ENCODE measurements at regions not wholly inside any gene's neighbourhood (a gene's known extent, or its start where the extent isn't known, plus 50 kb on each side); places are given as distances from the start of the nearest gene placed in this dataset.
"Not testable (repeated sequence)": the region's sequence is repeated elsewhere in the genome, so short reads cannot be mapped to it uniquely, and the experiment has no call there.

DNA sequence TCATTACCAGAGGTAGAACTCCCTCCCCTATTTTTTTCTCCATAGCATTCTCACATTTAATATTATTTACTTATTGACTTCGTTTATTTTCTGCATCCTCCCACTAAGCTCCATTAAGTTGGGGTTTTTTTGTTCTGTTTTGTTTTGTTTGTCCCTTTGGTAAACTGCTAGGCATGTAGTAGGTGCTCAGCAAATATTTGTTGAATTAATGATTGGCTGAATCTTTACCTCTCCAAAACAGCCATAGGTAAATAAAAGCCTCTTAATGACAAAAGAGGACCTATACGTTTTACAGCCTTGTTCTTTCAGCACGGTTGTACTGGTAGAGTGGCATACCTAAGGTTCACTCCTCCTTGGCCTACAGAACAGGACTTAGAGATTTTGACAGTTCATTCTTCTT is 52.0 kb downstream of the PRORP start:
- TF ChIP-seq, protein P1, sequence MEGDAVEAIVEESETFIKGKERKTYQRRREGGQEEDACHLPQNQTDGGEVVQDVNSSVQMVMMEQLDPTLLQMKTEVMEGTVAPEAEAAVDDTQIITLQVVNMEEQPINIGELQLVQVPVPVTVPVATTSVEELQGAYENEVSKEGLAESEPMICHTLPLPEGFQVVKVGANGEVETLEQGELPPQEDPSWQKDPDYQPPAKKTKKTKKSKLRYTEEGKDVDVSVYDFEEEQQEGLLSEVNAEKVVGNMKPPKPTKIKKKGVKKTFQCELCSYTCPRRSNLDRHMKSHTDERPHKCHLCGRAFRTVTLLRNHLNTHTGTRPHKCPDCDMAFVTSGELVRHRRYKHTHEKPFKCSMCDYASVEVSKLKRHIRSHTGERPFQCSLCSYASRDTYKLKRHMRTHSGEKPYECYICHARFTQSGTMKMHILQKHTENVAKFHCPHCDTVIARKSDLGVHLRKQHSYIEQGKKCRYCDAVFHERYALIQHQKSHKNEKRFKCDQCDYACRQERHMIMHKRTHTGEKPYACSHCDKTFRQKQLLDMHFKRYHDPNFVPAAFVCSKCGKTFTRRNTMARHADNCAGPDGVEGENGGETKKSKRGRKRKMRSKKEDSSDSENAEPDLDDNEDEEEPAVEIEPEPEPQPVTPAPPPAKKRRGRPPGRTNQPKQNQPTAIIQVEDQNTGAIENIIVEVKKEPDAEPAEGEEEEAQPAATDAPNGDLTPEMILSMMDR (IDR thresholded peaks at IDR 0.05; ENCODE audit: low read depth, low read length) = no peak
- H3K27ac ChIP-seq = no peak overlapping the region
- H3K36me3 ChIP-seq = no peaks in the 10 kb centered on the region
- no peak for DNase-seq
- no peaks in the 10 kb centered on the region for H3K9me3 ChIP-seq (ENCODE audit: severe bottlenecking)
- no peak overlapping the region for H3K4me3 ChIP-seq (ENCODE audit: low read depth, low read length)
- H3K27me3 ChIP-seq (ENCODE audit: insufficient read depth, low read depth, severe bottlenecking) = no peaks in the 10 kb centered on the region

DNA sequence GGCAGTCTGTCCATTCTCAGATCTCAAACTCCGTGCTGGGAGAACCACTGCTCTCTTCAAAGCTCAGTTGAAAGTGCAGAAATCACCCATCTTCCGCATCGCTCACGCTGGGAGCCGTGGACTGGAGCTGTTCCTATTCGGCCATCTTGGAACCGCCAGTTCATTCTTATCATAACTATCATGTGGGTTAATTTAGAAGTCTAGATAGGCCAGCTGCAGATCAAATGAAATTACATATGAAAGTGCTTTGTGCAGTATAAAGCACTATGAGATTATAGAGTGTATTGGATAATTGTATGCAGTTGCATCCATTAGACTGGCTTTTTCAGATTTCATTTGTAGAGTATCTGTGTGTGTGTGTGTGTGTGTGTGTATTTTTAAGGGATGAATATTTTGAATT is 57.8 kb downstream of the PRORP start:
- Histone ChIP-seq H3K27me3 (ENCODE audit: insufficient read depth, low read depth, severe bottlenecking) (no peaks in the 10 kb centered on the region), H3K27ac (no peak overlapping the region), H3K36me3 (no peaks in the 10 kb centered on the region), H3K9me3 (ENCODE audit: severe bottlenecking) (no peaks in the 10 kb centered on the region), H3K4me3 (ENCODE audit: low read depth, low read length) (no peak overlapping the region)
- TF ChIP-seq, protein P1 (IDR thresholded peaks at IDR 0.05; ENCODE audit: low read depth, low read length) = no peak
- no peak for DNase-seq

DNA sequence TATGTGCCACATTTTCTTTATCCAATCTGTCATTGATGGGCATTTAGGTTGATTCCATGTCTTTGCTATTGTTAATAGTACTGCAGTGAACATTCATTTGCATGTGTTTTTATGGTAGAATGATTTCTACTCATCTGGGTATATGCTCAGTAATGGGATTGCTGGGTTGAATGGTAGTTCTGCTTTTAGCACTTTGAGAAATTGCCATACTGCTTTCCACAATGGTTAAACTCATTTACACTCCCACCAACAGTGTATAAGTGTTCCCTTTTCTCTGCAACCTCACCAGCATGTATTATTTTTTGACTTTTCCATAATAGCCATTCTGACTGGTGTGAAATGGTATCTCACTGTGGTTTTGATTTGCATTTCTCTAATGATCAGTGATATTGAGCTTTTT is 62.5 kb downstream of the PRORP start:
- not testable (repeated sequence) for DNase-seq; H3K27ac ChIP-seq; H3K36me3 ChIP-seq; H3K4me3 ChIP-seq (ENCODE audit: low read depth, low read length); H3K27me3 ChIP-seq (ENCODE audit: insufficient read depth, low read depth, severe bottlenecking); H3K9me3 ChIP-seq (ENCODE audit: severe bottlenecking)

DNA sequence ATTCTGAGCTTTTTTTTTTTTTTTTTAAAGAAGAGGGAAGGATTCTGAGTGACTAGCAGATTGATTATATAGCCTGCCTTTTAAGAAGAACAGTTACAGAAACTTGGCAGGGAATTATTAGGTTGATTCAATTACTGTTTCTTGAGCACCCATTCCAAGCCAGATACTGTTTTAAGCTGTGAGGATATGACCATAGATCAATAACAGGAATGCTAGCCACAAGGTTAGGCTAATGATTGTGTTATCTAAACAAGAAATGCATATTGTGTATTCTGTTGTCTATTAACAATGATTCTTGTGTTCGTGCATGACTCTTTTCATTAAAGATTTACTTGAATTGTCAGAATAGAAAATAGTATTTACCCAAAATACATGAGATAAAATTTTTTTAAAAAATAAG is 67.1 kb downstream of the PRORP start:
- H3K4me3 ChIP-seq (ENCODE audit: low read depth, low read length) = no peak overlapping the region
- no peak for DNase-seq
- H3K27ac ChIP-seq = no peak overlapping the region
- no peaks in the 10 kb centered on the region for H3K27me3 ChIP-seq (ENCODE audit: insufficient read depth, low read depth, severe bottlenecking)
- no peaks in the 10 kb centered on the region for H3K36me3 ChIP-seq
- TF ChIP-seq, protein P1 (IDR thresholded peaks at IDR 0.05; ENCODE audit: low read depth, low read length) = no peak
- H3K9me3 ChIP-seq (ENCODE audit: severe bottlenecking) = no peaks in the 10 kb centered on the region

DNA sequence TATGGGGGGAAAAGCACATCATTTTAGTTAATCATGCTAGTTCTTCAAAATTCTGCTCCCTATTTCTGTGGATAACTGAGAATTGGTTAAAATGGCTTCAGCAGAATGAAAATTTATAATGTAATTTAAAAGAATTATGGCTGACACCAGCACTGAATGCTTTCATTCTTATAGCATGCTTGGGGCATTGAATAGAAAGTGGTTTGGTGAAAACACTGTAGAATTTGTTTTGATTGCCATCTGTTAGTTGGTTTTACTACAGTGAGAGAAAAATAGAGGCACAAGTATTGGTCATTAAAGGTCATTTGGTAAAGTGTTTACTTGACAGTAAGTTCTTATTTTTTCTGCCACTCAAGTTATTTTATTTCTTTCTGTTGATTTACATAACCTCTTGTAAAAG is 70.8 kb downstream of the PRORP start:
- no peaks in the 10 kb centered on the region for H3K27me3 ChIP-seq (ENCODE audit: insufficient read depth, low read depth, severe bottlenecking)
- H3K36me3 ChIP-seq = no peaks in the 10 kb centered on the region
- no peak overlapping the region for H3K4me3 ChIP-seq (ENCODE audit: low read depth, low read length)
- no peak overlapping the region for H3K27ac ChIP-seq
- no peaks in the 10 kb centered on the region for H3K9me3 ChIP-seq (ENCODE audit: severe bottlenecking)
- TF ChIP-seq, protein P1 (IDR thresholded peaks at IDR 0.05; ENCODE audit: low read depth, low read length) = no peak
- no peak for DNase-seq

DNA sequence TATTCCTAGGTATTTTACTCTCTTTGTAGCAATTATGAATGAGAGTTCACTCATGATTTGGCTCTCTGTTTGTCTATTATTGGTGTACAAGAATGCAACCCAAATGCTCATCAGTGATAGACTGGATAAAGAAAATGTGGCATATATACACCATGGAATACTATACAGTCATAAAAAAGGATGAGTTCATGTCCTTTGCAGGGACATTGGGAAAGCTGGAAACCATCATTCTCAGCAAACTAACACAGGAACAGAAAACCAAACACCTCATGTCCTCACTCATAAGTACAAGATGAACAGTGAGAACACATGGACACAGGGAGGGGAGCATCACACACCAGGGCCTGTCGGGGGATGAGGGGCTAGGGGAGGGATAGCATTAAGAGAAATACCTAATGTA is 71.8 kb downstream of the PRORP start:
- DNase-seq; H3K27ac ChIP-seq; H3K36me3 ChIP-seq; H3K27me3 ChIP-seq (ENCODE audit: insufficient read depth, low read depth, severe bottlenecking); H3K4me3 ChIP-seq (ENCODE audit: low read depth, low read length); H3K9me3 ChIP-seq (ENCODE audit: severe bottlenecking): not testable (repeated sequence)

DNA sequence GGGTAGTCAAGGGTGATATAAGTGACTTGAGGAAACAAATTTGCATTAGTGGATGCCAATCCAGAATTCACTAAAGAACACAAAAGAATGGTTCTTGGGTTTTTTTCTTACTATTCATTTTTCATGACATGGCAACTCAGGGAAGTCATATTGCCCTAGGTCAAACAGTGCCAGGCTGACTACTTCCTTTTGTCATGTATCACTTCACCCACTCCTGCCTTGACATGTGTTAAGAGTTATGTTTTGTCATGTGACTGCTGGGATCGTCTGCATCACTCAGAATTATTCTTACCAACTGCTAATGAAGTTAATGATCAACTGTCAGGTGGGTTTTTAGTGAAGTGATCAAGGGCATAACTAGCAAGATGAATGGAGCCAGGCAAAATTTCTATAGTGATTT is 74.2 kb downstream of the PRORP start:
- Histone ChIP-seq H3K27me3 (ENCODE audit: insufficient read depth, low read depth, severe bottlenecking) (no peaks in the 10 kb centered on the region), H3K9me3 (ENCODE audit: severe bottlenecking) (no peaks in the 10 kb centered on the region), H3K4me3 (ENCODE audit: low read depth, low read length) (no peak overlapping the region), H3K27ac (no peak overlapping the region), H3K36me3 (no peaks in the 10 kb centered on the region)
- TF ChIP-seq, protein P1 (IDR thresholded peaks at IDR 0.05; ENCODE audit: low read depth, low read length) = no peak
- DNase-seq = no peak

Measured in WERI-Rb-1 (cell line).